NCI-H2029 (cell line): ENCODE measurements at regions not wholly inside any gene's neighbourhood (a gene's known extent, or its start where the extent isn't known, plus 50 kb on each side); places are given as distances from the start of the nearest gene placed in this dataset.
A peak's percentile ranks its signal among the peaks of the same experiment; 100 is the strongest.

Experiments used
- DNase-seq: peaks from one replicate; lab custom pipeline; 2025; lab: John Stamatoyannopoulos, UW

DNA sequence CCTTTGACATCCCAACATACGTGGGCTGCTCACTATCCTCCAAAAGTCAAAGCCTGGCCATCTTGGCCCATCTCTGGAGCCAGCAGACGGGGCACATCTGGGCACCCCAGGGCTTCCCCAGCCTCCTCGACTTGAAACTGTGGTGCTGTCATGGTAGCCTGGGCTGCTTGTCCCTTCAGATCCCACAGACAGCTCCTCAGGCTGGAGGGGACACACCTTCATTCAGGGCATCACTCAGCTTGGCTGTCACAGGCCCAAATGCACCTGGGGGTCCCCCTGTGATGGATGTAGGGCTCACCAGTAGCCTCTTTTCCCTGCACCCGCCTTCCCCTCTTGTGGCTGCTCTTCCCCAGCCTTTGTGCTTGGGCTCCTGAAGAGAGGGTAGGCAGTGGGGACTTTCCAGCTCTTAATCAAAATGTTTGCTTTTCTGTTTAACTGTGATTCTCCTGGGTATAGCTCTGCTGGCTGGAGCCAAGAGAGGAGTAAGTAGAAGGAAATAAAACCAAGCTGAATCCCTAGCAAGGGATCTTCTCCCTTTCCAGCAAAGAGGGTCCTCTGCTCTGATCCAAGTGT, 92.3 kb downstream of the GYPC start:
- no peak for DNase-seq

DNA sequence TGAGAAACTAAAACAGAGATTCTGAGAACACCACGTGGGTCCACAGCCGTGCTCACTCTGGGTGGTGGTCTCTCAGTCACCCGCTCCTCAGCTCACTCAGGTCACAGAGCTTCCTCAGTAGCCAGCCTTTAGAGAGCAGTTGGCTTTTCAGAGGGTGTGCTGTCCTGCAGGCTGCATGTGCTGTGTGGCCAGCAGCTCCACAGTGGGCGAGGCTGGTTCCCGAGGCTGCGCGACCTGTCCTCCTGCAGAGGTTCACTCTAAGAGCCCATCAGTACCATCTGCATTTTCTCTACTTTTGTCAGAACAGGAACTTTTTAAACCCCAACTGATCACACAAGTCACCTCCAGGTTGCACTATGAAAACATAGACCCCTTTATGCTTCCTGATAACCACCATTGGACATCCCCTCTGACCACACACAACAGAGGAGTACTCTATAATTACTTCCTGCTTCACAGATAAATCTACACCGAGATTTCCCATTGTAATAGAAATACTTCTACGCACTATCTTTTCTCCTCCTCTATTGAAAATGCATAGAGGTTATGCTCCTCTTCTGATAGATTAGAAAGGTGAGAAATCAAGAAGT, 93.1 kb downstream of the GYPC start:
- DNase-seq, result no peak

DNA sequence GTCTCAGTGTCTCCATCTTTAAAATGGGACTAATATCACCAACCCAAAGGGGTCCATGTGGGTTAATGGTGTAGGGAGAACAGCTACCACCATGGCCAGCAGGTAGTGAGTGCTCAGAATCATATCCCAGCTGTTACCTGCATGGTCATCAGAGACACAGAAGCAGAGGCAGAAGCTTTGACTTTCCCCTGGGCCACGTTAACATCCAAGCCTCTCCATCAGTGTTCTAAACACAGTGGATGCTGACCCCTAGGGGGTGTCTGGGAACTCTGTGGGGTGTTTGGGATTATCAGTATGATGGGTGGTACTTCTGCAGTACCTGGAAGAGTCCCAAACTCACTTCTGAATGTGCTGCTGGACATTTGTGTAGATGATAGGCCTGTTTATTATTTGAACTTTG, 93.6 kb downstream of the GYPC start:
- DNase-seq, result no peak

DNA sequence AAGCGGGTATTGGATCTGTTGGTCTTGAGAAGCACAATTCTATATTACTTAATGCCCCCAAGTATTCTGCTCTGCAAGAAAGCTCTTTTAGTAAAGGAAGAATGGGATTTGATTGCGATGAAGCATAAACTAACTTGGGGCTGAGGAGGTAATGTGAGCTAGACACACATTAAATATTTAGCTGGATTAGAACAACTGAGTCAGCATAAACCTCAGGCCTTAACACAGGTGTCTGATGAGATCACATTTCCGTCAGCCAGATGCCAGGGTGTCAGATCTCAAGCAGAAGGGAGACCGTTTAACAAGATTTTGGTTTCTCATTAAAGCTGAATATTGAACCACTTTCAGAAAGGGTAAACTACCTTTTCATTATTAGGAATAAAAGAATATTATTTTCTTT, 94.5 kb downstream of the GYPC start:
- peak; percentile 16 for DNase-seq

DNA sequence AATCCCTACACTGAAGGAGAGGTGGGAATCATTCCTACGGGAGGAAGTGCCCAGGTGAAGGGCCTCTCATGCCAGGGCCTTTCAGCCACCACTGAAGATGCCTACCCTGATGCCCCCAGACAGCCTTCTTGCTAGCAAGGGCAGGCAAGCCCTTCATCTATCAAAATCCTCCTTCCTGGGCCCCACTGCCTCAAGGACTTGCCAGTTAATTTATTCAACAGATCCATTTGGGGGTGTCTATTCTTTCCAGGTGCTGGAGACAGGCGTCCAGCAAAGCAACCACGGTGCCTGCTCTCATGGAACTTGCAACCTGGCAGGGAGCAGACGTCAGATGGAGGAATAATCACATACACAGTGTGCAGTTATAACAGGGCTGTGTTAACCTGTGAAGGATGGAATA, 95.5 kb downstream of the GYPC start:
- no peak for DNase-seq

DNA sequence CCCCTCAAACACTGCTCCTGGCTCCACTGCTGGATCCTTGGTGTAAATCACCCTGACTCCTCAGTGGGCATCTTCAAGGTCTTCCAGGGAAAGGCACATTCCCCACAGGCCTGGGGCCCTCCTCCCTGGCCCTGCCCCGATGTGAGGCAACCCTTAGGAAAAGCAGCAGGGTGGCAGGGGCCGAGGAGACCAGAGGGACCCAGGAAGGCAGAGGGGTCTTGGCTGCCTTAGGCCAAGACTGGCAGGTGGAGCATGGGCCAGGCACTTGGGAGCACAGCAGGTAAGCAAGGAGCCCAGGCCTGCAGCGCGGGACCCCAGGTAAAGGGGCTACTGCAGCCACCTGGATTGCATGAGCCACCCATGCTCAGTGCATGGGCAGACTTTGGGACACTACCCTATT, 96.9 kb downstream of the GYPC start:
- no peak for DNase-seq

DNA sequence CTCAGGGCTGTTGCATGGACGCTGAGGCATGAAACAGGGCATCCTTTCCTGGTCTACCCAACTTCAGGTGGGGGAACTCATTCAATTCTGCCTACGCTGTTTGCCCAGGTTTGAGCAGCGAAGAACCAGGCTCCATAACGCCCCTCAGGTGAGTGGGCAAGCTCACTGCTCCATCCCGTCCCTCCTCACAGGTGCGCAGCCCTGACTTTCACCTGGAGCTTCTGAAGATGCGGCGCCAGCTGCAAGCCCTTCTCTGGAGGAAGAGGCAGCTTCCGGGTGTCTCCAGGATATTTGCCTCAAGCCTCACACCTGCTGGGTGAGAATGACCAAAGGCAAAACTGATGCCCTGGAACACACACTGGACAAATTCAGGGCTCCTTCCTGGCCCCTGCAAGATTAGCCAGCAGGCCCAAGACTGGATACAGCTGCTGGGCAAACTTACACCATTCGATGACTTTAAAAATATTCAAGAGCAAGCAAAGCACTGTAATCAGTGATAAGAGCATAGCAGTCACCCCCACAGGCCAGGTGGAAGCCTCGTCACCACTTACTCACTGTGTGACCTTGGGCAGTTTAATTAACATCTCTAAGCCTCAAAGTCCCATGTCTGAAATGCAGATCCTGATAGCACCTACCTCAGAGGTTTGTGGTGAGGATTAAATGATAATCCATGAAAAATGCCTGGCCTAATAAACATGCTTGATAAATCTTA, 97.7 kb downstream of the GYPC start:
- no peak for DNase-seq

DNA sequence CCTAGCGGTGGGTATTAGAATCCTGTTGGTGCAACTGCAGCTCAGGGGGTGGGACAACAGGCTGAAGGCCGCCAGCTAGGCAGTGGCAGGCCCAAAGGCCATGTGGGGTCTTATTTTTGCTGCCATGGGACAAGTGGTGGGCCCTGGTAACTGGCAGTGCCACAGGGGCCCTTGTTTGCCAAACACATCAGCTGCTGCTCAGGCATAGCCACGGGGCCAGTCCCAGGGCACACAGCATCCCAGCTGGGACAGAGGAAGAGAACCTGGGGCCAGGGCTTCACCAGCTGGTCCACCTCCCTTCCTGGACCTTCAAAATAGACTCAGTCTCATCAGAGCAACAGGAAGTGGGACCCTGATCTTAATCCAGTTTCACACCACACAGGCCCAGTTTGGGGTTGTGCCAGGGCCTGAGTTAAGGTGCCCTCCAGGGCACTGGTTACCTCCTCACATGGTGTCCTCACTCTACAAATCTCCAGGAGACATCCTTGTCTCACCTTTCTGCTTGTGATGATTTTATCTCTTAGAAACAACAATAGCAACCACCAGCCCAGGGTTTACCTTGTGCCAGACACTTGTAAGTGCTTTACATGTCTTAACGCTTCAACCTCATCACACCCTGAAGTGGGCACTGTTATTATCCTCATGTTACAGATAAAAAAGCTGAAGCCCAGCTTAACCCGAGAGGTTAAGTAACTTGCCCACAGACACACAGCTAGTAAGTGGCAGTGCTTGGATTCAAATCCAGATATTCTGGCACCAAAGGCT, 98.5 kb downstream of the GYPC start:
- no peak for DNase-seq

DNA sequence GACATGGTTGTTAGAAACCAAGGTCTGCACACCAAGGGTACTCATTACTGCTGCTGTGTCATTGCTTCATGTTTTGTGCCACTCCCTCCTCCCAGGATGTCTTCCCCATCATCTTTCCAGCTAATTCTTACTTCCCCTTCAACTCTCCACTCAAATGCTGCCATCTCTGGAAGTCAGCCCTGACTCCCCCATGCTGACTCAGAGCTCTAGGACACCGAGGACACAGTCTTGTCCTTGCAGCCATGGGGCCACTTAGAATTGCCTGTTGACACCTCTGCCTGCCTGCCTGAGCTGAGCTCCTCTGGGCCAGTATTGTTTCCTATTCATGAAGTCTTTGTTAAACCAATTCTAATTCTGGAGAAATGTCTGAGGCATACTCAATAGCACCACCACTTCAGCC, 100.2 kb downstream of the GYPC start:
- DNase-seq, result no peak

DNA sequence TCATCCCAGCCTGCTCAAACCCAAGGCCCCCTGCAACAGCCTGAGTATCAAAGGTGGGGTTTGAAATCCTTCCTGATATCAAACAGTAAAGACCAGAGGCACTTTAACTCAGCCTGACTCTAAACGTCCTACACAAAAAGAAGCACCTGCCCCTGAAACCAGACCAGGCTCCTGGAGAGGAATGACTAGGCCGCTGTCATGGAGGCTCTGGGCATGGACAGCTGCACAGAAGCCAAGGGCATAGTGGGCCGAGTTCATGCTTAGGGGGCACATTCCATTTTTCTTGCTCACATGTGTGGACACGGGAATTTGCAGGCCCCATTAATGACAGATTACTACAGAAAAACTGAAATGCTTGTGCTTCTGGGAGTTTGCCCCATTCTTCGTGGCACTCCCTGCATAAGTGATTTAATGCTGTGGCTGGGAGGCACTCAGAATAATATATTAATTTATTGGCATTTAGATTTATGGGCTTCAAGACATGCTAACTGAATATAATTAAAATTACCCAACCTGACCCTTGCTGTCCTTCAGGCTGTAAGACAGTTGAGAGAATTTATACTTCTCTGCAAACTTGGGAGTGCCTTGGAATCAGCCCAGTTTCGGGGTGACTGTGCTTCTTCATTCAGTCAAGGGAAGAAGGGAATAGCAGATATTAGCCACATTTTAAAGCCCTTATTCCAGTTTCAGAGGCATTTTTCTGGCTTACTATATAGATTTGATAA, 105.5 kb downstream of the GYPC start:
- no peak for DNase-seq

DNA sequence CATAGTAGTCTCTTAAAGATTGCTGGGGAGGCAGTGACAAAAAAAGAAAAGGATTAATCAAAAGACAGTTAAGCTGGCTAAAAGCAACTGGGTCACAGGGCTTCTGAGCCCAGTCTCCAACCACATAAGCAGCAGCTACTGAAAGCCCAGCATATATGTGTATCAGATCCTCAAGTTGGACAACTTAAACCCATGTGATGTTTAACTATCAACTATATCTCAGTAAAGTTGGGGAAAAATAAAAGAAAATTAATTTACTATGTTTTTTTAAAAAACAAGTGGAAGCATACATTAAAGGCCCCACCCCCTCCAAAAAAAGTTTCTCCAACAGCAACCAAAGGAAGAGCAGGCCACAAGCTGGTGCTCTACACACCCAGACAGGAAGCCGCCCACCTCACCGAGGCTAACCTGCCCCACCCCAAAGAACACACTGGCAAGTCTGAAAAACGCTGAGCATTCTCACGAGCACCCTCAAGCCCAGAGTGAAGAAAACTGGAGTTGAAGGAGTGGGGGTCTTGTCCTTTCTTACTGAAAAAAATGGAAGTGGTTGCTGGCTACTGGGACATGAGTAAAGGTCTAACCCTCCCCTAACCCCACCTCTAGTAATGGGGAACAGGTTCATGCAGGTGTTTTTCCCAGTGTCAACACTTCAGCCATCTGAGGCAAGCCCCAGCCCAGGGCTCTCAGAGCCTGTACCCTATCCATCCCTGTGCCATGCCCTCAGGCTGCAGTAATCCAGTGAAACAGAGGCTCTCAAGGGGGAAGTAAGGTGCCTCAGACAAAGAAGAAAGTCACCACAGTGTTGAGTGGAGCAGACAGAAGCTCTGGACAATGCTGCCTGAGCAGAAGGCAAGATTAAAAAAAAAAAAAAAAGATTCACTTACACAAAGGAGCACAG, 106.3 kb downstream of the GYPC start:
- no peak for DNase-seq

DNA sequence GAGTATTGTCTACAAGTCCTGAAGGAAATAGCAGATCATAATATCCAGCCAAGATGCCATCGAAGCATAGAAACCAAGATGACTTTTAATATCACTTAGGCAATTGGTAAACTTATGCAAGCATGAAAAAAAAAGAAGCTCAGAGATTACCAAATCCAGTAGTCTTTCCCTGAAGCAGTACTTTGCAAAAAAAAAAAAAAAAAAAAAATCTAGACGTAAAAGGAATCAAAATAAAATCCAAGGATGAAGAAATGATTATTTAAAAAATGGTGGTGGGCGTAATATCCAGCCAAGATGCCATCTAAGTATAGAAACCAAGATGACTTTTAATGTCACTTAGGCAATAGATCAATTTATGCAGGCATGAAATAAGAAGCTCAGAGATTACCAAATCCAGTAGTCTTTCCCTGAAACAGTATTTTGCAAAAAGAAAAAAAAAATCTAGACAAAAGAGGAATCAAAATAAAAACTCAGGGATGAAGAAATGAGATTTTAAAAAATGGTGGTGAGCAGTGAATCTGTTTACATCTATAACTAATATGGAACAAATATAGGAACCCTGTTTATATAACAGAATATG, 108.8 kb downstream of the GYPC start:
- no peak for DNase-seq

DNA sequence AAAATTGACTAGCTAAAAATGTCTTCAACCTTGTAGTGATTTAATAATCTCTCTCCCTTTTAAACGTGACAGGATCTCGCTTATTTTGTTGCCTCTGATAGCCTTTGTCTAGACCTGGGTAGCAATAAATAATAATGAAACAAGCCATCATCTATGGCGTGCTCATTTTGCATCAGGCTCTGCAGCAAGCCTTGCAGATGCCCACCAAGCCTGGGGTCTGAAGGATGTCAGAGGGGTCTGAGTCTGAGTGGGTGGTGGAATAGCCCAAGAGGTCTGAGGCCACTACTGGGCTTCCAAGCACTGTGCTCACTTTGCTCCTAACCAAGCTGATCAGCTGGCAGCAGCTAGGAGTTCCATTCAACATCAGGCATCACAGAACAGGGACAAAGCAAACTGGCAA, 109.4 kb downstream of the GYPC start:
- no peak for DNase-seq

DNA sequence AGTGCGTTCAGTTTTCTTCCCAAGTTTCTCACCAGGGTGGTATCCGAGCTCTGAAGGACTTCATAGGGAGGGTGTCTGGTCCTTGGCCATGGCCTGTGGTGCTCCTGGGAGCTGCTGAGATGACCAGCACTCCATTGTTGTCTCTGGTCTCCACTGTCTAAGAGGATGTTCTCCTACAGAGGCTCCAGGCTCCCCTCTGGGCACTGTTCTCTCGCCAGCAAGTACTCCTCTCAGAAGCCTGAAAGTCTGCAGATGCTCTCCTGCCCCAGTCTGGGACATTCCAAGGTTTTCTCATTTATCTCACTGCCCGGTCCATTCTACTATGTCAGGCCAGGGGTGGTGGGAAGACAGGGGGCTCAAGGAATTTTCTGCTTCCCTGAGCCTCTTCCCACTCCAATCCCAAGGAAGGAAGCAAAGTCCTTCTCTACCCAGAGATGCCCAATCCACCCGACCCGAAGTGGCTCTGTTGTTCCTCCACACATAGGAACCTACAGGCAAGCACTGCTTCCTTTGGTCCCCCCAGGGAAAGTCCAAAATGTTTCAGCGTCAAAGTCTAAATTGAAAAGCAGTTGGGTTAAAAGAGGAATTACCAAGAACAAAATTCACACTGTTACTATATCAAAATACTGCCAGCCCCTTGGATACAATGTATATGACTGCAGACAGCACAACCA, 110.5 kb downstream of the GYPC start:
- no peak for DNase-seq

DNA sequence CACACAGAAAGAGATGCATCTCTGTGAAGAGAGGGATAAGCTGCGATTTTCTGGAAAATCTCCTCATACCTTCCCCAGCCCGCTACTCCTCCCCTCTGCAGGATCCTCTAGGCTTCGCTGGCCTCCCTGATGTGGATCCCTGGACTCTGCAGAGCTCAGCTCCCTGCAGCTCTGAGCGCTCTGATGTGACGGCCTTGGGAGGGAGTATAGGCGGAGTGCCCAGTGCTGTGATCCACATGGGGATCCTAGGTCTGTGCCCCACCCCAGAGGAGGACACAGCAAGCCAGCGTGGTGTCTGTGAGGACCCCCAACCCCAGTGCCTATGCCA, 111.0 kb downstream of the GYPC start:
- no peak for DNase-seq

DNA sequence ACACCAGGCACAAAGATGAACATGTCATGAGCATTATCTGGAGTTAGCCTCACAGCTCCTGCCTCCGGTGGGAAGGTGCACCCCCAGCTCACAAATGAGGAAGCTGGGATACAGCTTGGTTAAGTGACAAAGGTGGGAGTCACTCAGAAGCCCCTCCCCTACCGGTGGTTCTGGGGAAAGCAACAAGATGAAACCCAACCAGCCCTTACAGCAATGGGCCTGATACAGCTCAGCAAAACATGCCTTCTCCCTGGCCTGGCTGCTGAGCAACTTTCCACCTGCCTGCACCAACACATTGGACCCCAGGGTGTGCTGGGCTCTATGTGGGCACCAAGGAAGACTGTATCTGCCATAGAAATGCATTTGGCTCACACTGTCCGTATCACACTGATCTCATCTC, 113.2 kb downstream of the GYPC start:
- DNase-seq, result no peak

DNA sequence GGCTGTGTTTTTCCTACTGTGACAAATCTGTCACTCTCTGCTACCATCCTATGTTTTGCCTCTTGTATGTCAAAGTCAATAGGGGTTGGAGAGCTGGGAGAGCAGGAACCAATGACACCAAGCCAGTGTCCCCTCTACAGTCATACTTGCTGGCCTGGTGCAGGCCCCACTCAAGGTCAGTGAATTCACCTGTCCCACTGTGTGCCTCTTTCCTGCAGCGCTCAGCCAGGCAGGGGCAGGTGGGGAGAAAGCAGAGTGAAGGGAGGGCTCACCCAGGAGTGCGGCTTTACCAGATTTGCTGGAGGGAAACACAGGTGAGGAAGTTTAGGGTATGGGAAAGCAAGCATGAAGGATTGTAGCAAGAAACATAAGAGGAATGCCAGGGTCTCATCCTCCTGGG, 114.5 kb downstream of the GYPC start:
- DNase-seq, result no peak

DNA sequence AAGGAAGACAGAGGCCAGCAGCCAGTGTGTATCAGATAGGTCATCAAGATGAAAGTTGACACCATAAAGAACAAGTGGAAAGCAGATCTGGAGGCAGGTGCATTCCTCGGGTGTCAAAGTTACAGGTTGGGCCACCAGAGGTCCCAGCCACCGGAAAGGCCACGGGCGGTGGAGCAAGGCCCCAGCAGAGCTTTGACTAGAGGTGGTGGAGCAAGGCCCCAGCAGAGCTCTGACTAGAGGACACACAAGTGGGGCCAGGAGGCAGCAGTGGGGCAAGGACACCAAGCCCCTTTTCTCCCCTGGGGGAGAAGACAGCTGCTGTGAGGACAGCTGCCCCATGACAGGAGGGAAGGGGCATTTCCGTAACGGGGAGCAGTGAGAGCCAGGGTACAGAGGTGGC, 115.1 kb downstream of the GYPC start:
- no peak for DNase-seq

DNA sequence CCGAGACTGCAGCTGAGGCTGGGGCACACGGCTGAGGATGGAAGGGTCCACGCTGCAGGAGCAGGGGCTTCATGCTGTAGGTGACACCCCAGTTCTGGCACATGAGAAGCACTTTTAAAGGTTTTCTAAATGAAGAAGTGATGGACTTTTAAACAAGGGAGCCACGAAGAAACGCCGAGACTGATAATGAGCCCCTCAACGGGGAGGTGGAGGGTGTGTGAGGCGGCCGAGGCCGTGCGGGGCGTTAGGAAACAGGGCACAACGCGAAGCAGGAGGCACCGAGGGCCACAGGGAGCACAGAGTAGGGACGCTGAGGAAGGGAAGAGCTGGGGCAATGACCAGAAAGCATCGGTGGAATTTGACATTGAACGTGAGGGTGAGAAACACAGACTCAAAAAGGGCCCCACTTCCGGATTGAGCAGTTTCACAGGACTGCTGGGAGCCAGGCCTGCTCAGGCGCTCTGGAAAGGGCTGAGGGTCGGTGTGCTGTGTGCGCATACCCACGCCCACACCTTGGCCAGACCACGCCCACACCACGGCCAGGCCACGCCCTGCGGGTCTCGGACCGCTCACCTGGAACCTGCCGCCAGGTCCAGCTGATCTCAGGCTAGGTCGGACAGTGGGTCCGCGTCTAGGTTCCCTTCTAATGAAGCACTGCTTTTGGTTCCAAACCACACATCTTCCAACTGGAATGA, 115.7 kb downstream of the GYPC start:
- DNase-seq, result no peak

DNA sequence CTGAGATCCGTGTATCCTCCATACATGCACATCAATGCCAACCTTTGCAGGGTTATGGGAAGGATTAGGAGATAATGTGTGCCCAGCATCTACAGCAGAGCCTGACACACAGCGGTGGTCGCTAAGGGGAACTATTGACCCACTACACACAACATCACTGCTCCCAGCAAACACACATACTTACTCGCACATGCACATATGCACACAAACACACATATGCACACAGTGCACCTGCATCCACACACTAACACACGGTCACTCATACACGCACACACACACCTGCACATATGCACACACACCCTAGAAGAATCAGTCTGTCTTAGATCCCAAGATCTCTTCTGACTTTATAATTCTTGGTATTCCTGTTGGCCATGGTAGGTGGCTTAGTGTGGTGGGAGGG, 118.3 kb downstream of the GYPC start:
- no peak for DNase-seq
